H9 (cell line): ENCODE measurements at regions not wholly inside any gene's neighbourhood (a gene's known extent, or its start where the extent isn't known, plus 50 kb on each side); places are given as distances from the start of the nearest gene placed in this dataset.

Experiments used
- DNase-seq: peaks from one replicate; pipeline ENCODE4 v3.0.0-alpha.2; 2017
- H2AFZ ChIP-seq: one replicate; pipeline ENCODE4 v1.6.1; 2013; ENCODE audit warnings: mild to moderate bottlenecking, low read length, control low read depth, moderate library complexity
- H2AK5ac ChIP-seq: 2 replicates; pipeline ENCODE4 v1.6.1; 2013; ENCODE audit warnings: low read length, control low read depth, mixed read lengths; ENCODE audit not compliant: insufficient read length
- H2BK120ac ChIP-seq: one replicate; pipeline ENCODE4 v1.6.1; 2013; ENCODE audit warnings: low read depth, mild to moderate bottlenecking, low read length, control low read depth, inconsistent platforms; ENCODE audit not compliant: poor library complexity, severe bottlenecking
- H2BK12ac ChIP-seq: 2 replicates; pipeline ENCODE4 v1.6.1; 2013; ENCODE audit warnings: low read length, control low read depth, mixed read lengths, low read depth; ENCODE audit not compliant: insufficient read length
- H2BK15ac ChIP-seq: 2 replicates; pipeline ENCODE4 v1.6.1; 2013; ENCODE audit warnings: low read depth, low read length, control low read depth
- H2BK20ac ChIP-seq: one replicate; pipeline ENCODE4 v1.6.1; 2013; ENCODE audit warnings: low read depth, mild to moderate bottlenecking, low read length, control low read depth, inconsistent platforms; ENCODE audit not compliant: poor library complexity, severe bottlenecking
- H2BK5ac ChIP-seq: 2 replicates; pipeline ENCODE4 v1.6.1; 2013; ENCODE audit warnings: low read length, control low read depth, mixed read lengths; ENCODE audit not compliant: insufficient read length
- H3K14ac ChIP-seq: 2 replicates; pipeline ENCODE4 v1.6.1; 2013; ENCODE audit warnings: low read length, control low read depth; ENCODE audit not compliant: insufficient read depth
- H3K18ac ChIP-seq: 2 replicates; pipeline ENCODE4 v1.6.1; 2013; ENCODE audit warnings: low read depth, mild to moderate bottlenecking, mixed read lengths, low read length, control low read depth; ENCODE audit not compliant: insufficient read length
- H3K23ac ChIP-seq: 2 replicates; pipeline ENCODE4 v1.6.1; 2013; ENCODE audit warnings: low read length, control low read depth, mixed read lengths, low read depth; ENCODE audit not compliant: insufficient read length
- H3K23me2 ChIP-seq: 2 replicates; pipeline ENCODE4 v1.6.1; 2013; ENCODE audit warnings: low read depth, mild to moderate bottlenecking, mixed read lengths, low read length, control low read depth; ENCODE audit not compliant: insufficient read length, poor library complexity, severe bottlenecking
- H3K27ac ChIP-seq: 2 replicates; pipeline ENCODE4 v1.5.1; 2013; ENCODE audit warnings: low read length, control low read depth, mixed read lengths, low read depth; ENCODE audit not compliant: insufficient read length
- H3K27me3 ChIP-seq: 2 replicates; pipeline ENCODE4 v1.6.1; 2013; ENCODE audit warnings: low read length, control low read depth, inconsistent platforms; ENCODE audit not compliant: insufficient read depth
- H3K4ac ChIP-seq: 2 replicates; pipeline ENCODE4 v1.6.1; 2013; ENCODE audit warnings: low read depth, mild to moderate bottlenecking, control low read depth, inconsistent platforms, low read length, moderate library complexity
- H3K4me1 ChIP-seq: 2 replicates; pipeline ENCODE4 v1.6.1; 2013; ENCODE audit warnings: low read length, control low read depth, inconsistent platforms; ENCODE audit not compliant: insufficient read depth
- H3K4me2 ChIP-seq: 2 replicates; pipeline ENCODE4 v1.6.1; 2013; ENCODE audit warnings: low read length, control low read depth, mixed read lengths; ENCODE audit not compliant: insufficient read length, insufficient read depth
- H3K56ac ChIP-seq: 2 replicates; pipeline ENCODE4 v1.6.1; 2013; ENCODE audit warnings: low read depth, mild to moderate bottlenecking, mixed read lengths, low read length, control low read depth; ENCODE audit not compliant: insufficient read length
- H3K79me1 ChIP-seq: 2 replicates; pipeline ENCODE4 v1.6.1; 2013; ENCODE audit warnings: low read depth, mild to moderate bottlenecking, moderate library complexity, low read length, control low read depth, inconsistent platforms; ENCODE audit not compliant: insufficient read depth, poor library complexity, severe bottlenecking
- H3K79me2 ChIP-seq: 2 replicates; pipeline ENCODE4 v1.6.1; 2013; ENCODE audit warnings: low read length, control low read depth, inconsistent platforms; ENCODE audit not compliant: insufficient read depth
- H3K9ac ChIP-seq: 2 replicates; pipeline ENCODE4 v1.6.1; 2013; ENCODE audit warnings: low read length, control low read depth, mixed read lengths; ENCODE audit not compliant: insufficient read length; ENCODE audit errors: extremely low read depth
- H3K9me3 ChIP-seq: one replicate; pipeline ENCODE4 v1.6.1; 2013; ENCODE audit warnings: low read depth, low read length, inconsistent platforms; ENCODE audit not compliant: control insufficient read depth
- H3T11ph ChIP-seq: one replicate; pipeline ENCODE4 v1.6.1; 2013; ENCODE audit warnings: mild to moderate bottlenecking, low read length, control low read depth, inconsistent platforms
- H4K20me1 ChIP-seq: one replicate; pipeline ENCODE4 v1.6.1; 2013; ENCODE audit not compliant: control insufficient read depth, insufficient read length, insufficient read depth
- H4K5ac ChIP-seq: 2 replicates; pipeline ENCODE4 v1.6.1; 2013; ENCODE audit warnings: low read depth, mild to moderate bottlenecking, mixed read lengths, low read length, control low read depth; ENCODE audit not compliant: insufficient read length
- H4K8ac ChIP-seq: replicated peaks from 2 replicates; pipeline ENCODE4 v1.6.1; 2013; ENCODE audit warnings: low read length, control low read depth, mixed read lengths, low read depth; ENCODE audit not compliant: insufficient read length
- H4K91ac ChIP-seq: 2 replicates; pipeline ENCODE4 v1.6.1; 2013; ENCODE audit warnings: low read depth, mild to moderate bottlenecking, moderate library complexity, mixed read lengths, low read length, control low read depth; ENCODE audit not compliant: insufficient read length
- H3K27ac Mint-ChIP-seq, 3 experiments: 2 replicates in 2 of 3; 3 replicates in 1 of 3; pipeline ENCODE4 v1.8.0; 2020 to 2021; ENCODE audit warnings: mixed read lengths in 3 of 3, mild to moderate bottlenecking in 1 of 3, moderate library complexity in 1 of 3
- H3K27me3 Mint-ChIP-seq: 2 replicates; pipeline ENCODE4 v1.8.0; 2021; ENCODE audit warnings: low read depth, mild to moderate bottlenecking, moderate library complexity, mixed read lengths
- H3K36me3 Mint-ChIP-seq, 3 experiments: 2 replicates in 2 of 3; 3 replicates in 1 of 3; pipeline ENCODE4 v1.8.0; 2020 to 2021; ENCODE audit warnings: low read depth in 3 of 3, mixed read lengths in 3 of 3; ENCODE audit not compliant: insufficient read depth in 1 of 3
- H3K4me1 Mint-ChIP-seq, 2 experiments: 2 replicates each; pipeline ENCODE4 v1.8.0; 2020; ENCODE audit warnings: mixed read lengths in 2 of 2
- H3K4me3 Mint-ChIP-seq, 2 experiments: 2 replicates in 1 of 2; 3 replicates in 1 of 2; pipeline ENCODE4 v1.8.0; 2020 to 2021; ENCODE audit warnings: mild to moderate bottlenecking in 2 of 2, mixed read lengths in 2 of 2, moderate library complexity in 1 of 2
- H3K9me3 Mint-ChIP-seq, 2 experiments: 2 replicates in 1 of 2; 3 replicates in 1 of 2; pipeline ENCODE4 v1.8.0; 2020; ENCODE audit warnings: mild to moderate bottlenecking in 2 of 2, mixed read lengths in 2 of 2, moderate library complexity in 1 of 2
- CTCF ChIP-seq: fragments of 200-600 bp; sonication (generic); conservative IDR thresholded peaks from 3 replicates; pipeline ENCODE4 v1.8.0; 2021; ENCODE audit warnings: antibody characterized with exemption, mild to moderate bottlenecking
- WGBS: extraction: QIAGEN DNeasy Blood & Tissue Kit; methylation state at CpG from one replicate; pipeline ENCODE4 v1.1.7; 2013; ENCODE audit warnings: missing lambda C conversion rate, low lambda C conversion rate, mixed read lengths; ENCODE audit not compliant: insufficient read length; ENCODE audit errors: extremely low coverage; 5-methylcytosine and 5-hydroxymethylcytosine counted together

- H4K20me1 ChIP-seq: no peaks in the 10 kb centered on the region
- Mint-ChIP-seq H3K4me1 (0 out of 4 replicates have a peak, but pooled peaks cover 0 to 3% of the 10 kb centered on the region in 2 experiments), H3K4me3 (no peak overlapping the region), H3K36me3 (no peaks in the 10 kb centered on the region; a peak in 1 of 7 replicates), H3K27ac (no peak overlapping the region), H3K9me3 (no peaks in the 10 kb centered on the region), H3K27me3 (no peaks in the 10 kb centered on the region)
- no peak overlapping the region for H2AFZ ChIP-seq
- no peak overlapping the region for H3K18ac ChIP-seq
- H3K79me1 ChIP-seq: no peaks in the 10 kb centered on the region
- H4K91ac ChIP-seq: no peak overlapping the region
- no peak for TF ChIP-seq CTCF
- H2BK120ac ChIP-seq: no peak overlapping the region
- no peak overlapping the region for H3K4ac ChIP-seq
- H3K4me2 ChIP-seq: no peak overlapping the region
- no peaks in the 10 kb centered on the region for H3K4me1 ChIP-seq
- no peak overlapping the region for H3K27ac ChIP-seq
- H2BK15ac ChIP-seq: no peak overlapping the region
- no peaks in the 10 kb centered on the region for H3K27me3 ChIP-seq
- H2AK5ac ChIP-seq: no peak overlapping the region
- no peak overlapping the region for H4K5ac ChIP-seq
- no peak overlapping the region for H3T11ph ChIP-seq
- no peak overlapping the region for H2BK20ac ChIP-seq
- H3K56ac ChIP-seq: no peak overlapping the region
- H2BK5ac ChIP-seq: no peak overlapping the region
- no peaks in the 10 kb centered on the region for H3K23me2 ChIP-seq
- H4K8ac ChIP-seq: no peak overlapping the region
- H3K14ac ChIP-seq: no peak overlapping the region
- no peak for DNase-seq
- no CpG with 5 or more reads among the region's 1 CpG for WGBS
- no peaks in the 10 kb centered on the region for H3K9me3 ChIP-seq
- H3K79me2 ChIP-seq: no peaks in the 10 kb centered on the region
- no peak overlapping the region for H3K23ac ChIP-seq
- H3K9ac ChIP-seq: no peak overlapping the region
- no peak overlapping the region for H2BK12ac ChIP-seq
Measured at GRCh38 chr1:219381396-219381795, 207.7 kb downstream of the LYPLAL1 start.
